DND-41 (cell line): ENCODE measurements at regions not wholly inside any gene's neighbourhood (a gene's known extent, or its start where the extent isn't known, plus 50 kb on each side); places are given as distances from the start of the nearest gene placed in this dataset.

ENCODE experiments used
- CTCF ChIP-seq: IDR thresholded peaks from 2 replicates; pipeline ENCODE4 v1.5.1; 2012; ENCODE audit warnings: borderline replicate concordance, low read length, moderate library complexity, mild to moderate bottlenecking; ENCODE audit not compliant: poor library complexity, severe bottlenecking; ENCODE audit errors: extremely low read depth
- EZH2 ChIP-seq: IDR thresholded peaks from 3 replicates; pipeline ENCODE4 v1.6.1; 2012; ENCODE audit warnings: borderline replicate concordance, low read depth, mild to moderate bottlenecking, moderate library complexity, low read length, inconsistent platforms; ENCODE audit not compliant: severe bottlenecking

GRCh38 chr3:3992312-3992874 lies 193.2 kb downstream of the LRRN1 start:
- TF ChIP-seq CTCF: no peak
- no peak for TF ChIP-seq EZH2
